ENCODE measurements at regions not wholly inside any gene's neighbourhood (a gene's known extent, or its start where the extent isn't known, plus 50 kb on each side); places are given as distances from the start of the nearest gene placed in this dataset.

DNA sequence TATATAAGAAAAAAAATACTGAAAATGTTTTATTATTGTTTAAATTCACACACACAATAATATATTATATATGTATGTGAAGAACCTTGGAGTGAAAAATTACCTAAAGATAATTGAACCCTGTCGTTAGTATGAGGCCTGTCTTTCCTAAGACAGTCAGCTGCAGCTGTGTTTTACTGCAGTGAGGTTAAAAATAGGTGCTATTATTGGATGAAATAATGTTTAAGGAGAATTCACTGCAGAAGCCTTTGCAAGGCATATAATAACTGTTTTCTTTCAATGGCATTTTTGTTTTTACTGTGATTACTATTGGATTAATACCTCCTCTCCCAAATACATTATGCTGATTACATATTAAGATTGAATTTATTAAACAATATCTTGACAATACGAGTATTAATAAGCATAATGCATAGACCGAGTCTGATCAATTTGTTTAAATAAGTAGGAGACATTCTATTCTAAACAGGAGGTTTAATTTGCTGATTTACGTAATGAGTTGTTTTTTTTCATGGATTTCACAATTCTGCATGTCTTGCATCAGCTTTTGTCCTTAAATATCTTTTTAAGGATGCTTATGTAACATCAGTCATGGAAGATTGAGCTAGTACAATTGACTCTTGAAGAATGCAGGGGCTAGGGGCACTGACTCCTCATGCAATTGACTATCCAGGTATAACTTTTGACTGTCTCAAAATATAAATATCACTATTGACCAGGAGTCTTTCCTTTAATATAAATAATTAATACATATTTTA is 1181.1 kb upstream of the PCDH7 start:
- TF ChIP-seq CTCF (IDR thresholded peaks at IDR 0.05), result no peak
- no peak for TF ChIP-seq EP300 (IDR thresholded peaks at IDR 0.05)
- TF ChIP-seq POLR2A (IDR thresholded peaks at IDR 0.05), result no peak
- TF ChIP-seq POLR2AphosphoS5 (IDR thresholded peaks at IDR 0.05), result no peak
